ENCODE measurements at regions not wholly inside any gene's neighbourhood (a gene's known extent, or its start where the extent isn't known, plus 50 kb on each side); places are given as distances from the start of the nearest gene placed in this dataset.

- no peaks in the 10 kb centered on the region for H3K27me3 Mint-ChIP-seq (ENCODE audit: insufficient read depth)
- no peaks in the 10 kb centered on the region; the same call in 1 of the 2 replicates for H3K36me3 Mint-ChIP-seq (ENCODE audit: low read depth)
- no peak overlapping the region for H3K4me3 Mint-ChIP-seq
- no peaks in the 10 kb centered on the region for H3K4me1 Mint-ChIP-seq (ENCODE audit: low read depth)
- TF ChIP-seq, protein P1, sequence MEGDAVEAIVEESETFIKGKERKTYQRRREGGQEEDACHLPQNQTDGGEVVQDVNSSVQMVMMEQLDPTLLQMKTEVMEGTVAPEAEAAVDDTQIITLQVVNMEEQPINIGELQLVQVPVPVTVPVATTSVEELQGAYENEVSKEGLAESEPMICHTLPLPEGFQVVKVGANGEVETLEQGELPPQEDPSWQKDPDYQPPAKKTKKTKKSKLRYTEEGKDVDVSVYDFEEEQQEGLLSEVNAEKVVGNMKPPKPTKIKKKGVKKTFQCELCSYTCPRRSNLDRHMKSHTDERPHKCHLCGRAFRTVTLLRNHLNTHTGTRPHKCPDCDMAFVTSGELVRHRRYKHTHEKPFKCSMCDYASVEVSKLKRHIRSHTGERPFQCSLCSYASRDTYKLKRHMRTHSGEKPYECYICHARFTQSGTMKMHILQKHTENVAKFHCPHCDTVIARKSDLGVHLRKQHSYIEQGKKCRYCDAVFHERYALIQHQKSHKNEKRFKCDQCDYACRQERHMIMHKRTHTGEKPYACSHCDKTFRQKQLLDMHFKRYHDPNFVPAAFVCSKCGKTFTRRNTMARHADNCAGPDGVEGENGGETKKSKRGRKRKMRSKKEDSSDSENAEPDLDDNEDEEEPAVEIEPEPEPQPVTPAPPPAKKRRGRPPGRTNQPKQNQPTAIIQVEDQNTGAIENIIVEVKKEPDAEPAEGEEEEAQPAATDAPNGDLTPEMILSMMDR (IDR thresholded peaks at IDR 0.05) = no peak
- peaks cover 58% of the 10 kb centered on the region for H3K9me3 Mint-ChIP-seq
- no peak for DNase-seq
- no peak overlapping the region for H3K27ac Mint-ChIP-seq
These were observed 901.4 kb downstream of the AACS start for GRCh38 chr12:125966641-125967040.

GRCh38 chr12:125968413-125968812 is 903.2 kb downstream of the AACS start:
- peaks cover 57% of the 10 kb centered on the region for H3K9me3 Mint-ChIP-seq

GRCh38 chr12:125971981-125972380 is 906.7 kb downstream of the AACS start:
- TF ChIP-seq, protein P1 (IDR thresholded peaks at IDR 0.05) = no peak
- H3K36me3 Mint-ChIP-seq (ENCODE audit: low read depth) = no peaks in the 10 kb centered on the region
- no peak overlapping the region for H3K4me3 Mint-ChIP-seq
- H3K27ac Mint-ChIP-seq = no peak overlapping the region
- H3K27me3 Mint-ChIP-seq (ENCODE audit: insufficient read depth) = no peaks in the 10 kb centered on the region; the same call in 1 of the 2 replicates
- no peaks in the 10 kb centered on the region for H3K4me1 Mint-ChIP-seq (ENCODE audit: low read depth)
- no peak for DNase-seq
- peaks cover 34% of the 10 kb centered on the region for H3K9me3 Mint-ChIP-seq

More at GRCh38 chr12:125968413-125968812, 903.2 kb downstream of the AACS start:
- TF ChIP-seq, protein P1 (IDR thresholded peaks at IDR 0.05) = no peak
- no peak overlapping the region for H3K27ac Mint-ChIP-seq
- H3K36me3 Mint-ChIP-seq (ENCODE audit: low read depth) = no peaks in the 10 kb centered on the region; the same call in 1 of the 2 replicates
- H3K27me3 Mint-ChIP-seq (ENCODE audit: insufficient read depth) = no peaks in the 10 kb centered on the region
- H3K4me1 Mint-ChIP-seq (ENCODE audit: low read depth) = no peaks in the 10 kb centered on the region
- H3K4me3 Mint-ChIP-seq = no peak overlapping the region
- DNase-seq = no peak

GRCh38 chr12:125978286-125978685 is 913.1 kb downstream of the AACS start:
- H3K27ac Mint-ChIP-seq = no peak overlapping the region
- H3K36me3 Mint-ChIP-seq (ENCODE audit: low read depth) = no peaks in the 10 kb centered on the region
- DNase-seq = no peak
- no peaks in the 10 kb centered on the region for H3K4me1 Mint-ChIP-seq (ENCODE audit: low read depth)
- no peak overlapping the region for H3K4me3 Mint-ChIP-seq
- H3K27me3 Mint-ChIP-seq (ENCODE audit: insufficient read depth) = no peaks in the 10 kb centered on the region; the same call in 1 of the 2 replicates
- TF ChIP-seq, protein P1 (IDR thresholded peaks at IDR 0.05) = no peak
- H3K9me3 Mint-ChIP-seq = peaks cover 28% of the 10 kb centered on the region

DNA sequence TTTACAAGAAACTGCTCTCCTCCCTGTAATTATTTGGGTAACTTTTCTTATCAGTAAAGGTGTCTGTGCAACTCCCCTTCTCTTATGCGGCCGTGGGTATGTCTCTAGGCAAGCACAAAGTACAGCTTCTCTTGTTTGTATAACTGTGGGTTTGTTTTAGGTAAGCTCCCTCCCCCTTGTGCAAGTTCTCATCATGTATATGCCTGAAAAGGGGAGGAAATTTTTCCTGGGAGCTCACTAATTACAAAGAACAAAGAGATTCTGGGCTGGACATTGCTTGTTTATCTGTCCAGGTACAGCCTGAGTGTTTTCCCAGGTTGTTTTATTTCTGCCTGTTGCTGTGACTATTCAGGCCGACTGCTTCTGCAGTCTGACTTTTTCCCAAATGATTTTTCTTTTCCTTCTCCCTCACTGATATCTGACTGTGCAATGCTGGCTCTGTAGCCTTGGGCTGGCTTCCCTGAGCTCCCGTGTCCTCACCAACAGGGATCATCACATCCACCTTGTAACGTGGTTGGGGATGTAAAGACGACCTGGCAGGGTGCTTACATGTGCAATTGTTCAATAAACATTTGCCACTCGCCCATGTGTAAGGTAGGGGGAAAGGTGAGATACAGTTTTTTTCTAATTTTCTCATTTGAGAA is 916.5 kb downstream of the AACS start:
- no peaks in the 10 kb centered on the region for H3K27me3 Mint-ChIP-seq (ENCODE audit: insufficient read depth)
- TF ChIP-seq, protein P1 (IDR thresholded peaks at IDR 0.05) = no peak
- H3K4me1 Mint-ChIP-seq (ENCODE audit: low read depth) = no peaks in the 10 kb centered on the region
- peaks cover 39% of the 10 kb centered on the region for H3K9me3 Mint-ChIP-seq
- no peak for DNase-seq
- no peak overlapping the region for H3K27ac Mint-ChIP-seq
- no peaks in the 10 kb centered on the region for H3K36me3 Mint-ChIP-seq (ENCODE audit: low read depth)
- no peak overlapping the region for H3K4me3 Mint-ChIP-seq
